HEK293 (cell line): ENCODE measurements at regions not wholly inside any gene's neighbourhood (a gene's known extent, or its start where the extent isn't known, plus 50 kb on each side); places are given as distances from the start of the nearest gene placed in this dataset.

Experiments used
- CTCF ChIA-PET: fragments of 350-600 bp; formaldehyde crosslinking; extraction: SDS; loops from one replicate; lab custom pipeline; 2021; ENCODE audit warnings: antibody characterized with exemption; lab: Yijun Ruan, JAX
- POLR2A ChIA-PET: fragments of 300-600 bp; formaldehyde crosslinking; extraction: SDS; loops from one replicate; lab custom pipeline; 2020; ENCODE audit warnings: antibody characterized with exemption, inconsistent platforms; lab: Yijun Ruan, JAX
- H3K27ac ChIP-seq: fragments of 200-500 bp; sonication (Bioruptor generic); 2 replicates; pipeline ENCODE4 v1.5.1; 2014; ENCODE audit warnings: low read depth, low read length, control low read depth, inconsistent platforms; ENCODE audit errors: extremely low read depth
- H3K36me3 ChIP-seq, 2 experiments: fragments of 200-500 bp in 1 of 2; sonication (Bioruptor generic) in 1 of 2; 1 replicate in 1 of 2; 2 replicates in 1 of 2; pipeline ENCODE4 v1.5.1; 2014 to 2017; ENCODE audit warnings: inconsistent platforms in 2 of 2, low read length in 2 of 2; ENCODE audit not compliant: control insufficient read depth in 2 of 2, insufficient read depth in 1 of 2
- H3K4me1 ChIP-seq: fragments of 200-500 bp; sonication (Bioruptor generic); 2 replicates; pipeline ENCODE4 v1.5.1; 2014; ENCODE audit warnings: mild to moderate bottlenecking, low read length, inconsistent platforms; ENCODE audit not compliant: control insufficient read depth, insufficient read depth
- H3K4me3 ChIP-seq: 2 replicates; pipeline ENCODE4 v1.5.1; 2011; ENCODE audit warnings: low read depth, mild to moderate bottlenecking, control low read depth, low read length, moderate library complexity
- H3K9me3 ChIP-seq: fragments of 200-500 bp; sonication (Bioruptor generic); 2 replicates; pipeline ENCODE4 v1.5.1; 2014; ENCODE audit warnings: low read depth, low read length, inconsistent platforms; ENCODE audit not compliant: control insufficient read depth, insufficient read depth
- GLI2 ChIP-seq: fragments of 450-650 bp; formaldehyde crosslinking; IDR thresholded peaks from 2 replicates; pipeline ENCODE4; 2017; ENCODE audit warnings: missing biosample characterization, missing genetic modification characterization, low read depth, borderline replicate concordance
- IKZF3 ChIP-seq: fragments of 450-650 bp; IDR thresholded peaks from 2 replicates; pipeline ENCODE4 v1.5.0; 2018; ENCODE audit warnings: missing biosample characterization, mild to moderate bottlenecking, missing genetic modification characterization, moderate library complexity
- KLF1 ChIP-seq: fragments of 450-650 bp; formaldehyde crosslinking; IDR thresholded peaks from 2 replicates; pipeline ENCODE4 v1.5.1; 2016; ENCODE audit warnings: missing biosample characterization, missing genetic modification characterization
- KLF17 ChIP-seq: fragments of 450-650 bp; formaldehyde crosslinking; IDR thresholded peaks from 2 replicates; pipeline ENCODE4 v1.5.1; 2016; ENCODE audit warnings: missing biosample characterization, missing genetic modification characterization
- REPIN1 ChIP-seq: fragments of 450-650 bp; formaldehyde crosslinking; IDR thresholded peaks from 2 replicates; pipeline ENCODE4 v1.5.1; 2017; ENCODE audit warnings: missing biosample characterization, missing genetic modification characterization, low read depth
- ZNF112 ChIP-seq: fragments of 450-650 bp; formaldehyde crosslinking; IDR thresholded peaks from 2 replicates; pipeline ENCODE4 v1.5.0; 2017; ENCODE audit warnings: missing biosample characterization, missing genetic modification characterization
- ZNF148 ChIP-seq: fragments of 450-650 bp; formaldehyde crosslinking; IDR thresholded peaks from 2 replicates; pipeline ENCODE4 v1.5.0; 2017; ENCODE audit warnings: missing biosample characterization, missing genetic modification characterization, borderline replicate concordance
- ZNF155 ChIP-seq: fragments of 450-650 bp; formaldehyde crosslinking; IDR thresholded peaks from 2 replicates; pipeline ENCODE4 v1.5.1; 2016; ENCODE audit warnings: missing biosample characterization, missing genetic modification characterization
- ZNF2 ChIP-seq: fragments of 450-650 bp; formaldehyde crosslinking; IDR thresholded peaks from 2 replicates; pipeline ENCODE4 v1.5.1; 2016; ENCODE audit warnings: missing biosample characterization, missing genetic modification characterization
- ZNF202 ChIP-seq: fragments of 450-650 bp; formaldehyde crosslinking; IDR thresholded peaks from 2 replicates; pipeline ENCODE4 v1.5.1; 2016; ENCODE audit warnings: missing biosample characterization, missing genetic modification characterization, borderline replicate concordance
- ZNF23 ChIP-seq: fragments of 450-650 bp; formaldehyde crosslinking; IDR thresholded peaks from 2 replicates; pipeline ENCODE4 v1.5.1; 2016; ENCODE audit warnings: missing biosample characterization, missing genetic modification characterization, borderline replicate concordance
- ZNF274 ChIP-seq, 2 experiments: fragments of 200-500 bp in 1 of 2; fragments of 450-650 bp in 1 of 2; sonication (Bioruptor generic) in 1 of 2; formaldehyde crosslinking in 1 of 2; IDR thresholded peaks; 2 replicates each; pipeline versions ENCODE4 v1.5.1 to v1.6.1; 2014 to 2016; ENCODE audit warnings: borderline replicate concordance in 1 of 2, inconsistent platforms in 1 of 2, low read length in 1 of 2, missing biosample characterization in 1 of 2, missing genetic modification characterization in 1 of 2
- ZNF280D ChIP-seq: fragments of 450-650 bp; formaldehyde crosslinking; IDR thresholded peaks from 2 replicates; pipeline ENCODE4 v1.5.1; 2016; ENCODE audit warnings: missing biosample characterization, missing genetic modification characterization
- ZNF302 ChIP-seq: fragments of 450-650 bp; formaldehyde crosslinking; IDR thresholded peaks from 2 replicates; pipeline ENCODE4 v1.5.1; 2016; ENCODE audit warnings: missing biosample characterization, missing genetic modification characterization, low read depth
- ZNF335 ChIP-seq: fragments of 450-650 bp; formaldehyde crosslinking; conservative IDR thresholded peaks from 2 replicates; pipeline ENCODE4 v1.5.1; 2016; ENCODE audit warnings: missing biosample characterization, missing genetic modification characterization
- ZNF404 ChIP-seq: fragments of 450-650 bp; formaldehyde crosslinking; IDR thresholded peaks from 2 replicates; pipeline ENCODE4 v1.5.1; 2017; ENCODE audit warnings: missing biosample characterization, missing genetic modification characterization
- ZNF558 ChIP-seq: fragments of 450-650 bp; formaldehyde crosslinking; IDR thresholded peaks from 2 replicates; pipeline ENCODE4 v1.5.1; 2016; ENCODE audit warnings: missing biosample characterization, missing genetic modification characterization
- ZNF639 ChIP-seq: fragments of 450-650 bp; formaldehyde crosslinking; IDR thresholded peaks from 2 replicates; pipeline ENCODE4 v1.5.1; 2016; ENCODE audit warnings: missing biosample characterization, missing genetic modification characterization
- ZNF664 ChIP-seq: fragments of 450-650 bp; formaldehyde crosslinking; IDR thresholded peaks from 2 replicates; pipeline ENCODE4 v1.5.1; 2016; ENCODE audit warnings: missing biosample characterization, missing genetic modification characterization
- ZNF692 ChIP-seq: fragments of 450-650 bp; formaldehyde crosslinking; IDR thresholded peaks from 2 replicates; pipeline ENCODE4 v1.5.1; 2016; ENCODE audit warnings: missing biosample characterization, missing genetic modification characterization
- ZNF701 ChIP-seq: fragments of 450-650 bp; formaldehyde crosslinking; IDR thresholded peaks from 2 replicates; pipeline ENCODE4 v1.5.1; 2016; ENCODE audit warnings: missing biosample characterization, missing genetic modification characterization
- ZNF704 ChIP-seq: fragments of 450-650 bp; formaldehyde crosslinking; IDR thresholded peaks from 2 replicates; pipeline ENCODE4 v1.5.1; 2016; ENCODE audit warnings: missing biosample characterization, missing genetic modification characterization
- ZNF830 ChIP-seq: fragments of 450-650 bp; IDR thresholded peaks from 2 replicates; pipeline ENCODE4 v1.5.0; 2018; ENCODE audit warnings: missing biosample characterization, missing genetic modification characterization, low read depth, mild to moderate bottlenecking, moderate library complexity
- ZSCAN23 ChIP-seq: fragments of 450-650 bp; formaldehyde crosslinking; IDR thresholded peaks from 2 replicates; pipeline ENCODE4 v1.5.1; 2016; ENCODE audit warnings: missing biosample characterization, missing genetic modification characterization

- H3K9me3 ChIP-seq: no peaks in the 10 kb centered on the region
- ChIA-PET CTCF (no interaction called here), POLR2A (no interaction called here)
- TF ChIP-seq ZNF112 (tag by site-specific recombination) (no peak), ZNF302 (tag by site-specific recombination) (no peak), ZNF558 (no peak), ZNF830 (tag by site-specific recombination) (no peak), GLI2 (no peak), REPIN1 (no peak), ZNF202 (tag by site-specific recombination) (no peak)
- TF ChIP-seq, all 188 proteins: peak for 0
- no peak overlapping the region for H3K27ac ChIP-seq
- no peaks in the 10 kb centered on the region for H3K4me1 ChIP-seq
- no peak overlapping the region for H3K4me3 ChIP-seq
- no peaks in the 10 kb centered on the region for H3K36me3 ChIP-seq
Measured at GRCh38 chr4:112802780-112803179, 165.8 kb downstream of the LARP7 start.

GRCh38 chr4:112807083-112807482 is 170.1 kb downstream of the LARP7 start:
- ChIA-PET CTCF (no interaction called here), POLR2A (no interaction called here)
- H3K4me3 ChIP-seq: no peak overlapping the region
- no peak overlapping the region for H3K27ac ChIP-seq
- H3K9me3 ChIP-seq: no peaks in the 10 kb centered on the region
- no peaks in the 10 kb centered on the region for H3K36me3 ChIP-seq
- no peaks in the 10 kb centered on the region for H3K4me1 ChIP-seq
- no peak for TF ChIP-seq ZNF701 (tag by site-specific recombination)
- no peak for TF ChIP-seq ZNF404 (tag by site-specific recombination)
- TF ChIP-seq IKZF3 (tag by site-specific recombination): no peak
- TF ChIP-seq ZSCAN23 (tag by site-specific recombination): no peak
- TF ChIP-seq GLI2: no peak
- no peak for TF ChIP-seq ZNF335 (tag by site-specific recombination)
- no peak for TF ChIP-seq ZNF704
- no peak for TF ChIP-seq ZNF280D (tag by site-specific recombination)
- no peak for TF ChIP-seq ZNF148 (tag by site-specific recombination)
- no peak for TF ChIP-seq ZNF692
- TF ChIP-seq ZNF639: no peak
- no peak for TF ChIP-seq KLF1 (tag by site-specific recombination)
- TF ChIP-seq ZNF664 (tag by site-specific recombination): no peak
- no peak for TF ChIP-seq ZNF2 (tag by site-specific recombination)
- TF ChIP-seq ZNF155 (tag by site-specific recombination): no peak
- TF ChIP-seq ZNF274 (IDR thresholded peaks at IDR 0.05; ENCODE audit: low read length): no peak
- no peak for TF ChIP-seq ZNF274 (tag by site-specific recombination; IDR thresholded peaks at IDR 0.05; ENCODE audit: borderline replicate concordance)
- no peak for TF ChIP-seq KLF17 (tag by site-specific recombination)
- no peak for TF ChIP-seq ZNF23 (tag by site-specific recombination)
- TF ChIP-seq, all 188 proteins: peak for 0
